ENCODE measurements at regions not wholly inside any gene's neighbourhood (a gene's known extent, or its start where the extent isn't known, plus 50 kb on each side); places are given as distances from the start of the nearest gene placed in this dataset.

DNA sequence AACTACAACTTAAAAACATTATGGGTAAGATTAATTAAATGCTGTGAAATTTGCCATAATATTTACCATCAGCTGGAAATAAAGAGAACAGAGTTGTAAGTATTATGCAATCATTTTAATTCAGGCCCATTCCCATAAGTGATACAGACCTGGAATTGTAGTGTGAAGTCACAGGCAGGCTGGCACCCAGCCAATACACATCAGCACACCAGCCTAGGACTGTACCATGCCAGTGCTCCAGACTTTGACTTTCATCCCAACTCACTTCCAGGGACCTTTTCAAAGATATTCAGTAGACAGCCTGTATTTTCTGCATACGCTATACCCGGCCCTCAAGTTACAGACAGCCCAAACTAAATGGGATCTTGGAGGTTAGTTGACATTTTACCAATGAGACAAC, 143.3 kb downstream of the TES start:
- no peak for DNase-seq (ENCODE audit: low read depth)
- TF ChIP-seq CTCF (conservative IDR thresholded peaks at IDR 0.05; ENCODE audit: low read depth, low read length) = no peak
- no peak overlapping the region for H3K4me3 ChIP-seq (ENCODE audit: low read depth, low read length)

- peak; percentile 58 for DNase-seq (ENCODE audit: low read depth)
- peak; percentile 9 for TF ChIP-seq CTCF (conservative IDR thresholded peaks at IDR 0.05; ENCODE audit: low read depth, low read length)
- H3K4me3 ChIP-seq (ENCODE audit: low read depth, low read length) = no peak overlapping the region
Measured at GRCh38 chr7:116354171-116354545, 143.8 kb downstream of the TES start.

- DNase-seq (ENCODE audit: low read depth) = peak; percentile 97
- peak overlapping the region; percentile 33 for H3K4me3 ChIP-seq (ENCODE audit: low read depth, low read length)
- no peak for TF ChIP-seq CTCF (conservative IDR thresholded peaks at IDR 0.05; ENCODE audit: low read depth, low read length)
Measured at GRCh38 chr7:116354546-116355423, 144.4 kb downstream of the TES start.

GRCh38 chr7:116355424-116355765, 144.1 kb upstream of the CAV2 start:
- H3K4me3 ChIP-seq (ENCODE audit: low read depth, low read length) = peak overlapping the region; percentile 33
- DNase-seq (ENCODE audit: low read depth) = no peak
- TF ChIP-seq CTCF (conservative IDR thresholded peaks at IDR 0.05; ENCODE audit: low read depth, low read length) = no peak

- DNase-seq (ENCODE audit: low read depth) = no peak
- no peak overlapping the region for H3K4me3 ChIP-seq (ENCODE audit: low read depth, low read length)
- TF ChIP-seq CTCF (conservative IDR thresholded peaks at IDR 0.05; ENCODE audit: low read depth, low read length) = no peak
Measured at GRCh38 chr7:116356333-116356965, 143.1 kb upstream of the CAV2 start.

- no peak for TF ChIP-seq CTCF (conservative IDR thresholded peaks at IDR 0.05; ENCODE audit: low read depth, low read length)
- H3K4me3 ChIP-seq (ENCODE audit: low read depth, low read length) = no peak overlapping the region
- no peak for DNase-seq (ENCODE audit: low read depth)
Measured at GRCh38 chr7:116356979-116357378, 142.6 kb upstream of the CAV2 start.
